ENCODE measurements at regions not wholly inside any gene's neighbourhood (a gene's known extent, or its start where the extent isn't known, plus 50 kb on each side); places are given as distances from the start of the nearest gene placed in this dataset.
A peak's percentile ranks its signal among the peaks of the same experiment; 100 is the strongest.
"Not testable (repeated sequence)": the region's sequence is repeated elsewhere in the genome, so short reads cannot be mapped to it uniquely, and the experiment has no call there.

- Histone ChIP-seq H3K9me3 (no peaks in the 10 kb centered on the region), H3K4me3 (no peak overlapping the region), H3K27ac (no peak overlapping the region), H3K4me2 (no peak overlapping the region), H3K4me1 (peaks cover 38% of the 10 kb centered on the region)
- DNase-seq (ENCODE audit: low read depth in 1 of 2, low spot score in 1 of 2) (no peak), ATAC-seq (no peak), FAIRE-seq (no peak)
- 76% methylated on average over 4 of the region's 4 CpGs for WGBS (ENCODE audit: missing lambda C conversion rate)
- no peak for TF ChIP-seq NR3C1 (IDR thresholded peaks at IDR 0.05)
- no peak for TF ChIP-seq FOSL2 (IDR thresholded peaks at IDR 0.05)
- no peak for TF ChIP-seq FOSL2 (CRISPR knock-in tag; IDR thresholded peaks at IDR 0.05)
- no peak for TF ChIP-seq HOXA7 (CRISPR knock-in tag; IDR thresholded peaks at IDR 0.05)
- no peak for TF ChIP-seq ELK1 (IDR thresholded peaks at IDR 0.05; ENCODE audit: low read depth, low read length)
- TF ChIP-seq HEYL (CRISPR knock-in tag; IDR thresholded peaks at IDR 0.05) = no peak
- no peak for TF ChIP-seq HOXB5 (CRISPR knock-in tag; IDR thresholded peaks at IDR 0.05)
- TF ChIP-seq SMC3 (IDR thresholded peaks at IDR 0.05) = no peak
- TF ChIP-seq PBX3 (IDR thresholded peaks at IDR 0.05) = no peak
- no peak for TF ChIP-seq RFX5 (IDR thresholded peaks at IDR 0.05)
- ChIA-PET CTCF (interaction anchor here (1.2 to 2.7 kb wide), 3 partner anchors 13 to 23 kb away, joined by 3 to 12 read pairs (median 3); a partner anchor contains a TSS), POLR2A (no interaction called here)
These were observed 92.5 kb downstream of the HAUS1 start for GRCh38 chr18:46196627-46197243.

GRCh38 chr18:46199515-46200147 lies 95.4 kb downstream of the HAUS1 start:
- TF ChIP-seq FOSL2 (IDR thresholded peaks at IDR 0.05) (no peak), FOSL2 (CRISPR knock-in tag; IDR thresholded peaks at IDR 0.05) (peak; percentile 69), CEBPB (IDR thresholded peaks at IDR 0.05) (peak in 1 of 2 experiments; percentile 31; a peak in 1 of 4 replicates), KDM1A (IDR thresholded peaks at IDR 0.05; ENCODE audit: low read depth) (no peak), ELK1 (IDR thresholded peaks at IDR 0.05; ENCODE audit: low read depth, low read length) (no peak), FOXS1 (CRISPR knock-in tag; IDR thresholded peaks at IDR 0.05) (no peak), RNF2 (IDR thresholded peaks at IDR 0.05; ENCODE audit: borderline replicate concordance, low read depth) (no peak), RCOR1 (IDR thresholded peaks at IDR 0.05; ENCODE audit: low read depth, low read length) (no peak), CHD4 (IDR thresholded peaks at IDR 0.05; ENCODE audit: borderline replicate concordance) (no peak), TP53 (CRISPR knock-in tag; IDR thresholded peaks at IDR 0.05) (no peak), CBX2 (IDR thresholded peaks at IDR 0.05; ENCODE audit: borderline replicate concordance, low read depth) (no peak), RFX5 (IDR thresholded peaks at IDR 0.05) (no peak)
- Histone ChIP-seq H3K9me3 (no peaks in the 10 kb centered on the region), H3K27ac (peak overlapping the region; percentile 43 to 72; a peak in 5 of 6 replicates), H3K4me3 (no peak overlapping the region), H3K4me2 (peak overlapping the region; percentile 70), H3K4me1 (peaks cover 22% of the 10 kb centered on the region)
- 41% methylated on average over 8 of the region's 8 CpGs for WGBS (ENCODE audit: missing lambda C conversion rate)
- peak; percentile 33 to 79 for DNase-seq (ENCODE audit: low read depth in 1 of 2, low spot score in 1 of 2)
- no peak for FAIRE-seq
- ChIA-PET POLR2A (no interaction called here), CTCF (interaction anchor here (1.3 kb wide), 1 partner anchor 26 kb away, joined by 4 read pairs; no protein-coding TSS in a partner anchor)
- peak; percentile 85 to 97 for ATAC-seq

GRCh38 chr18:46200178-46201055 lies 96.2 kb downstream of the HAUS1 start:
- H3K27ac ChIP-seq = peak overlapping the region; percentile 43 to 72; a peak in 5 of 6 replicates

More at GRCh38 chr18:46200178-46201055, 96.2 kb downstream of the HAUS1 start:
- ATAC-seq; POLR2A ChIA-PET; DNase-seq (ENCODE audit: low read depth in 1 of 2, low spot score in 1 of 2); H3K4me3 ChIP-seq; FAIRE-seq; H3K9me3 ChIP-seq: not testable (repeated sequence)
- CTCF ChIA-PET = interaction anchor here (0.8 to 1.3 kb wide), 2 partner anchors 27 kb away, joined by 4 read pairs; a partner anchor contains a TSS
- H3K4me2 ChIP-seq = peak overlapping the region; percentile 70
- 74% methylated on average over 11 of the region's 11 CpGs for WGBS (ENCODE audit: missing lambda C conversion rate)
- H3K4me1 ChIP-seq = peaks cover 22% of the 10 kb centered on the region

Data from A549 (cell line).